T-helper 2 cell (primary cell): ENCODE measurements at regions not wholly inside any gene's neighbourhood (a gene's known extent, or its start where the extent isn't known, plus 50 kb on each side); places are given as distances from the start of the nearest gene placed in this dataset.

Experiments used
- DNase-seq, 5 experiments: peaks; one replicate each; pipeline versions ENCODE4 v3.0.0 to v3.0.0-alpha.2; 2012 to 2022

DNA sequence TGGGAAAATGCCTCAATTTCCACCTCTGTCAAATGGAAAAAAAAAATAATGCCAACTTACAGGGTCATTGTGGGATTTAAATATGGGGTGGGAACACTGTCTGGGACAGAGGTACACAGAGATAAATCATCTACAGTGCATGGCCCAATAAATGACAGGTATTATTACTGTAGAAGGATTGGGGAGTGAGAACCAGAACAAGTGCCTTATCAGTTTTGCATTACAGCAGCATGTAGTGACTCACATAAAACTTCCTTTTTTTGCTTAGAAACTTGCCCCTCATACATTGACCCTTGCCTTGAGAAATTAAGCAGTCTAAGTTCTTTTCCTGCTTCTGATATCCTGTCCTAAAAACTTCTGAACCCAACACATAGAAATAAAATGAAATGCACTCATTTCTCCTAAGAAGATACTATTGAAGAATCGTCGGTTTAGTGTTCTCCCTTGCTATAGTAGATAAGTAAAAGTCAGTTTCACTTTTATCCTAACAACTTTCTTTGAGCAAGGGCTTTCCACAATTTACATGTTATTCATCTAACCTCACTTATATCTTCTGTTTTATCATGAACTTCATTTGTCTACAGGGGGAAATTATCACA lies 121.0 kb upstream of the HAAO start:
- no peak for DNase-seq

DNA sequence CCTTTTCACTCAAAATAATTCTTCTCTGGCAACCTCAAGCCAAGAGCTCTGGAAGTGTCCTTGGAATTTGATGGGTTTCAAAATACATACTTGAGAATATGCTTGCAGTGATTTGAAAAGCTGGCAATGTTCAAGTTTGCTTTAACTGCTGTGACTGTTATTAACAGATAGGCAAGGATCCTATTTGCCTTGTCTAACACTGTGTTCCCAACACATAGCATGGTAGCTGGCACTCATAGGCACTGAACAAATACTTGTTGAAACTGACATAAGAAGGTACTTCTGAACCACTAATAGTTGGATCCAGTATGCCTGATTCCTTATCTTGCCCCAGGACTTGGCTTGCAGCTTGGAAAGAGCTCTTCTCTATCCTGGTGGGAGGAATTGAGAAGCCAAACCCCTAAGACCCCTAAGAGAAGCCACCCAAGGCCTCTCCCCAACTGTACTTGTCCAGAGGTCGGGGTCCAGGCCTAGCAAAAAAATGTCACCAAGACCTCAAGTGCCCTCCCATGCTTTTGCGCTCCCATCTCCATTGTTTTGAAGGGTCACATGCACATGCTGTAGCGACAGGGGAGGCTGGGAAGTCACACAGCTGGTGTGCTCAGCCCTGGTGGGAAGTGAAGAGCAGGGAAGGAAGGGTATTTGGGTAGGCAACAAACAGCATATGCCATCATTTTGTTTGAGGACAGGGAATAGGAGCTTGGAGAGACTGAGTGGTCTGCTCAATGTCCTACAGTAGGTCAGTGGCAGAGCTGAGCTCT lies 118.4 kb upstream of the HAAO start:
- no peak for DNase-seq

DNA sequence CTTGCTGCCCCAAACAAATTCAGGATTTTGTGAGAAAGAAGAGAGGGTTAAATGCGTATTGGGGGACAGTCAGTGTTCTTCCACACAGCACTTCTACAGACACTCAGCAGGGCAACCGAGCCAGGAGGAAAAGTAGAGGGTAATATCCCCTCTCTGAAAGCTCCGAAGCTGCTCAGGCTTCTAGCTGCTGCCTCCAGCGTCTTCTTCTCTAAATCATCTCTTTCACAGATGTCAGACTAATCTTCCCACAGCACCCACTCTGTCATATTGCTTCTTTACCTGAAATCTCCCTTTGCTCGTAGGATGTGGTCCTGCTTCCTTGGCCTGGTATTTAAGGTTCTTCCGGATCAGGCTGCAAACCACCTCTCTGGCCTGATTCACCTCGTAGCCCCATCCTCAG lies 117.6 kb upstream of the HAAO start:
- no peak for DNase-seq

DNA sequence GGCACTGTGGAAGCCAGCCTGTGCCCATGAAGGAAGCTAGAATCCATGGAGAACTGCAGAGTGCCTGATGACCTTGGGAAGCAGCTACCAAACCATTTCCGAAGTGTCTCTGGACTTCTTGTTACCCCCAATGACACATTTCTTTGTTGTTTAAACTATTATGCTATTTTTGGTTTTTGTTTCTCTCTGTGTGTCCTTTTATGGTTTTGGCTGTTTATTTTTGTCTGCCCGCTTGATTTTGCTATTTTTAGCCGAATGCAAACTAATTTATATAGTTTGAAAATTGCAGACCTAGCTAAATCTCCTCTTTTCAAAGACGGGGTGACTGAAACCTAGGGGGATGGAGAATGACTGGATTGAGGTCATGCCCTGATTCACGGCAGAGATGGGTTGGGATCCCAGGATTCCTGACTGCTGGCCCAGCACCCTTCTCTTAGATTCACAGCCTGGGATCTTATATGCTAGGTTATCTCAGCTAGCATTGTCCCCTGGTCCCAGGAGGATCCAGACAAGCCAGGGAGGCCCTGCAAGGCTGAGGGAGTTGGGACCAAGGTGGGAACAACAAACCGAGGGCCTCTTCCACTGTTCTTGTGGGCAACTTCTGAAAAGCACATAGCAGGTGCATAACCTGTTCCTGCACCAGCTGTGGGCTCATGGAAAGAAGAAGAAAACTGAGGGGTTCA lies 116.3 kb upstream of the HAAO start:
- no peak for DNase-seq

DNA sequence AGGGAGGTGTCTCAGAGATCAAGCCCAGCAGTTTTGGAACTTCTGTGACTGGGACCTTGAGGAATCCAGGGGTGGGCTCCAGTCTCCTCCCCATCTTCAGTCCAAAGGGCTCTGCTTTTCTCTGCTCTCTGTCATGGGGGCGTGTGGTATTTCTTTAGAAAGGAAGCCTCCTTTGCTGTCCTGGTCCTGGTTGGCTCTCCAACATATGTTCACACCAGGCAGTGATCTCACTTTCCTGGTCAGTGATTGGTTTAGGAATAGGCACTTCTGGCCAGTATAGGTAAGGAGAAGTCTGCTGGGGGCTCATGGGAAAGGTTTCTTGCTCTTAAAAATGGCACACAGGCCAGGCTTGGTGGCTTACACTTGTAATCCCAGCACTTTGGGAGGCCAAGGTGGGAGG lies 115.5 kb upstream of the HAAO start:
- DNase-seq = no peak

DNA sequence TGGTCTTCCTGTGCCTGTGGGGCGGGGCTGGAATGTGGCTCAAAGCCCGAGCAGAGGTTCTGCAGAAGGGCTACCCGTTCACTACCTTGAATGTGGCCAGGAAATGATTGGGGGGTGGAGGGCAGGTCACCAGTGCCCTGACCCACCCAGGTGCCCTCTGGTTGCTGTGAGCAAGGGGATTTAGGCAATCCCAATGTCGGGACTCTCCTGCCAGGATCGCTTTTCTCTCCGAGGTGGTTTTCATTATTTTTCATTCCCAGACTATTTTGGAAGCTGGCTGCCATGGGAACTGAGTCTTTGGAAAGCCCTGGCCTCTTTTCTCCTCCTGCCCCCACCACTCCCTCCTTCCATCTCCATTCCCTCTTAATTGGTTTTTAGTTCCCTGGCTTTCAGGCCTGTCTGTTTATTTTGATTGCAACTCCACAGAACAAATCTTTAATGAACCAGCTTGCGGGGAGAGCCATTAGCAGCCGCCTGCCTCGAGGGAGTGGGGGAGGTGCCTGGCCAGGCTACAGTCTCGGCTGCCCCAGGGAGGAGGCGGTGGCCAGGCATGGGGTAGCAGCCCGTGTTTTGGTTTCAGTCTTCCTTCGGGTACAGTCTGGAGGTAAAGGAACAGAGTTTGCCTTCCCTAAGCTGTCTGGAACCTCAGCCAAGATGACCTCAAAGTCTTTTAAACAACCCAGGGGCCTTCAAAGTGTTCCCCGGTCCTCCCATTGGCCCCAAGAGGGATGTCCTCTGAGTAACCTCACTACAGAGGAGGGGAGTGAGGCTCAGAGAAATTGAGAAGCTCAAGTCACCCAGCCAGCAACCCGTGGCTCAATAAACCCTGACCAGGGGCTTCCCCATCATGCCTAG lies 114.4 kb upstream of the HAAO start:
- no peak for DNase-seq

DNA sequence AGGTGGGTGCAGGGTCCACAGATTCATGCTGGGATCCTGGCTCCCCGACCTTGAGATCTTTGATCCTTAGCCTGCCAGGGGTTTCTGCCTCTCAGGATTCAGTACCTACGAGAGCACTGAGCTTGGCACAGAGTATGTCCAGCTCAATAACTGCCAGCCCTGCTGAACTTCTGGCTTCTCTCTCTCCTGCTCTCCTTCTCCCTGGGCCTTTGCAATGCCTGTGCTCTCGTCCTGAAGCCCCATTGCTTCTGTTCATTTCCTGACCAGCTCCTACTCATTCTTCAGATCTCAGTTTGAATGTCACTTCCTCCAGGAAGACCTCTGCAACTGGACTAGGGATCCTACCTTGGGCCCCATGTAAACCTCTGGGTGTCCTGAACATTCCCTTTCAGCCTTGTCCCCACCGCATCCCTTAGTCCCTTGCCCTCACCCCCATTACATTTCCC lies 113.8 kb upstream of the HAAO start:
- no peak for DNase-seq

DNA sequence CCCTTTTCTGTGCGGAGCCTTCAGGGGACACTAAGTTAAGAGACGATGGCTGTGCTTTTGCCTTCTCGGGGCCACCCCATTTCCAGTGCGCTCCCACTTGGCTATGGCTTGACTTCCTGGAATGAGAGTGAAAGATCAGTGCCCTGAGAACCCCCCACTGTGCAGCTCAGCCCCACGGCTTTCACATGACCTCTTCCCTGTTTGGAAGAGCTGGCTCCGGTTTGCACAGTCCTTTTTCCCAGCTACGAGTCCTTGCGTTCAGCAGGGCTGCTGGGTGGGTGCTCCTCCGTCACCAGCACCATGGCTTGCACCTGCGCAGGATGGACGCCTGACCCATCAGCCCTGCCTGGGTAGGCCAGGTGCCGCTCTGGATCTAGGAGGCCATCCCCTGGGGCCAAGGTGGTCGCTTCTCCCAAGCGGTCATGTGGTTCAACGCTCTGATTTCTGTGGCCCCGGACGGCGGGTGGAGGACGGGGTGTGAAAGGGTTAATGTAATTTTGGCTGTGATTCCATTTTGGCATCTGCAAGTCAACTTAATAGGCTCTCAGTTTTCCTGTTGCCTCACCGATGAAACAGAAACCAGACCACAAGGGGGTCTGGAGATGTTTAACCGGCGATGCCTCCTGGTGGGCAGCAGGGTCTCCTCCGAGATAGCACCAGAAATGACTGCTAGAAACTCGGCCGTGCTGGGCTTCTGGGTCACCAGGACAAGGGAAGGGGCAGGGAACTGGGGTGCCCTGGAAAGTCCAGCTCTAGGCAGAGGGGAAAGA lies 113.1 kb upstream of the HAAO start:
- DNase-seq = no peak

DNA sequence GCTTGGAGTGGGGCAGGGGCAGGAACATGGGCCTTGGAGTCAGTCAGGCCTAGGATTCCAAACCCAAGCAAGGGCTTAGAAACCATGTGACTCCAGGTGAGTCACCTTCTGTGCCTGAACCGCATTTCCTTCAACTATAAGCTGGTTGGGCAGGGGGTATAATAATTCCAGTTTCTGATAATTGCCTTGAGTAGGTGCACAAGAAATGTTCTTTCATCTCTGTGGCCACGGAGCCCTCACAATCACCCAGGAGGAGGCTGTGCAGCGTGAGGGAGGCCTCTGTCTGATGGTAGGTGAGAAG lies 112.1 kb upstream of the HAAO start:
- DNase-seq = no peak

DNA sequence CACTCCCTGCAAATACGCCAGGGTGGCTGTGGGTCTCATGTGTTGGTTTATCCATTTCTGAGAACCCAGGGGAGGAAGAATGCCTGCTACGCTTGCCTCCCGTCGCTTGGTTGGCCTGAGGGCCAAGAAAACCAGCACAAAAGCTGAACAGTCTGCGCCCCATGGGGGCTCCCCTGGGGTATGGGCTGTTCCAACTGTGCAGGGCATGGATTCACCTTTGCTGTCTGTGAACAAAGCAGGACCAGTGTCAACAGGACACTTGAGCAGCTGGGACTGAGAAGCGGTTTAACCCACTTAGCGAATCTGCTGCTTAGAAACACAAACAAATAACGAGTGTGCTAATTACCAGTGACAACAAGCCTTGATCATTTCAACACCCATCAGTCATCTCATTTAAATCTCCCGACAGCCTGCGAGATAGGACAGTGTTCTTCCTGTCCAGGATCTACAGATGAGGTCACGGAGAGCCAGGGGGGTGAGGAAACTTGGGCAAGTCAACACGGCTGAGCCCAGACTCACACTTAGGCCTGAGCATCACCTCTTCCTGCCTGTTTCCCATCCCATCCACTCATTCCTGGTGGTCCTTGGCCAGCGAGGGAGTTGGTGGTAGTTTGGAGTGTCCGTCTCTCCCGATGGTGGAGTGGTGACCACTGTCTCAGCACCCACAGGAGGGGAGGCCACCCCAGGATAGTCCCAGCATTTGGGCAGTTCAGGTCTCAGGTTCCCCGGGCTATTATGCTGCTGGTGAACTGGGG lies 111.6 kb upstream of the HAAO start:
- no peak for DNase-seq

DNA sequence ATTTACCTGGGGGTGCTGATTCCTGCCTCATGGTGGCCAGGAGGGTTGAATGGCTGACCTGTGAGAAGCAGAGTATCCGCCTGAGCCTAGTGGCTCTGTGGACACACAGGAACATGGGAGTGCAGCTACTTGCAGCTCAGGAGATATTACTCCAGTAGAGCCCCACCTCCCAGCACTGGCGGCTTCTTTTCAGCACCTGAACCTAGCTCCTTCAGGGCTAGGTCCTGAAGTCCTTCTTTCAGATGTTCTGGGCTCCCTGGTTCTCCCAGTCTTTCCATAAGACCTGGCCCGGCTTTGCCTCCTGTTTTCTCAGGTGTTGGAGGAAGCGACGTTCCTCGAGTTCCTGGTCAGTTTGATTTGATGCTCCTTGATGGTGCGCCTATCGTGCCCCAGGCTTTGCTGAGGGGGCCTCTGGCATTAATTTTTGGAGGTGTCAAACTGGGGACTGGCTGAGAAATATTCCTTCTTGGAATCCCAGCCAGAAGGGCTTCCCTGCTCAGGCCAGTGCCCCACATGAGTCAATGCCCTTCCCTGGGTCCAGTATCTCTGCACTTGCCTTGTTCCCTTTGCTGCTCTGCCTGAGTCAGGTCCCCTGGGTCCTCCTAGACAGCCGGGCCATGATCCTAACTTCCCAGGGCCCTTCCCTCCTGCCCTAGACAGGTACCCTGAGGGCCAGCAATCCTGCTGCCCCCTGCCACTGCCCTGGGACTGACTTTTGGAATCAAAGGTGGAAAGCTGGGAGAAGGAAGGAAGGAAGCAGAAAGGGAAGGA lies 110.7 kb upstream of the HAAO start:
- DNase-seq = no peak

DNA sequence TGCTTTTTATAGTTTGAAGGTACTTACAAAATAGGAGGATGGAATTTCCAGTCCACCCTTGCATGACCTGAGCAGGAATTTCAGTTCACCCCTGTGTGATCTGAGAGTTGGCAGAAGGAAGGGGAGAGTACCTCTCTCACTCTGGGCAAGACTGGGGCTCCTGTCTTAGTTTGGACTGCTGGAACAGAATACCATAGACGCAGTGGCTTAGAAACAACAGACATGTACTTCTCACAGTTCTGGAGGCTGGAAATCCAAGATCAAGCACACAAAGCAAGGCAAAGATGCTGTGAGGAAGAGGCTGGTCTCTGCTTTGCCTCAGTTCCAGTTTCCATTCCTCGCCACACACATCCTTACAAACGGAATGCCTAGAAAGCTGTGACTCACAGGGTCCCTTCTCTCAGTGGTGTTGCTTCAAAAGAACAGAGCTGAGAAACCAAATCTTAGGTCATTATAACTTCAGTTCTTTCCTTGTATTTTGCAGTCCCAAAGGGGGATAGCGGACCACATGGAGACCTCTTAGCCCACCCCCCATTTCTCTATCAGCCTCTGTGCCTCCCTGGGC lies 108.8 kb upstream of the HAAO start:
- no peak for DNase-seq

DNA sequence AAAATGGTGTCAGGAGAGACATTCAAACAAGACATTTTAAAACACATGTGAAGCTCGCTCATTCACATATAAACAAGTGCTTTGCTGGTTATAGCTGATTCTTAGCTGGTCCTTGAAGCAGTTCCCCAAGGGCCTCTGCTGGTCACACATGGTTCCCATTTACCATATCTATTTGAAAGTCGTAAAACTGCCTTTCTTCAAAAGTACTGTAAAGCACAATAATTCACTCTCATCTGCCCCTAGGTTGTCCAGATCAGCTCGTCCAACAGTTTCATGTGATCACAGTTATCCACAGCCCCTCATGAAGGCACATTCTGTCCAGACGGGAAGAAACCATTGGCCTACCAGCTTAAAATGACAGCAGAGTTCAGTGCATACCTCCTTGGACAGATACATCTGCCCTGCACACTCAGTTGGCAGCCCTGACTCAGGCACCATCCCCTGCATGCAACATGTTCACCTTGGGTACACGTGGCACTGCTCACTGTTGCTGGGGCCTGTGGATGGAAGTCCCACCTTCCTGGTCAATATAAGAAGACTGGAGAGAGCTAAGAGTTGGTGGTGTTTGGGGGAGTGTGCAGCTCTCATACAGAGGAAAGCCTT lies 108.0 kb upstream of the HAAO start:
- no peak for DNase-seq

DNA sequence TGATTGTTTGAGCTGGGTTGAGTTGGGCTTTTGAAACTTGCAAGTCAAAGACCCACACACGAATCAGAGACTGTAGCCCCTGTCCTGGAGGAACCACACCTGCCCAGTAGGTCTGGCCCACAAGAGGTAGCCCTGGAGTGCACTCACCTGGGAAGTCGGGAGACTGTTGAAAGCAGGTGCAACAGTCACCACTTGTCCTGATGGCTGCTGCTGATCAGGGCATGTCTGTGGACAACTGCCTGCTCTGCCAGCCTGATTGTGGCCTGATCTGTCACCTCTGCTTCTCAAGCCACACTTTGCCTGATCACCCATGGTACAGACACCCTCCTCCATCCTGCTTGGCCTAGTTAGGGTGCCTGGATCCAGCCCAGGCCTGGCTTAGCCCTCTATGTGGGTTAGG lies 105.0 kb upstream of the HAAO start:
- DNase-seq = no peak

DNA sequence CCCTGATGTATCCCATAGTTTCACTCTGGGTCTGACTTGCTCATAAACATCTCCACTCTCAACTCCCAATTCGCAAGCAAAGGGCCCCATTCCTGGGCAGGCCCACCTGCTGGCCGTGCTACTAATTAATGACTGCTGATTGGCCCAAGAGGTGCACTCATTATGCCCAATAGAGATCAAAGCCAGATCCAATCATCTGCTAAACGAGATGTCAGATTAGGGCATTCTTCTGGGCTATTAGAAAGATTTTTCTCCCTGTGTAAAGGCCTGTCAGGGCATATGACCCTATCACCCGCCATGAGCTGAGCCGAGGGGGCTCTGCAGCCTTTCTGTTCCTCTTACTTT lies 103.4 kb upstream of the HAAO start:
- DNase-seq = no peak

DNA sequence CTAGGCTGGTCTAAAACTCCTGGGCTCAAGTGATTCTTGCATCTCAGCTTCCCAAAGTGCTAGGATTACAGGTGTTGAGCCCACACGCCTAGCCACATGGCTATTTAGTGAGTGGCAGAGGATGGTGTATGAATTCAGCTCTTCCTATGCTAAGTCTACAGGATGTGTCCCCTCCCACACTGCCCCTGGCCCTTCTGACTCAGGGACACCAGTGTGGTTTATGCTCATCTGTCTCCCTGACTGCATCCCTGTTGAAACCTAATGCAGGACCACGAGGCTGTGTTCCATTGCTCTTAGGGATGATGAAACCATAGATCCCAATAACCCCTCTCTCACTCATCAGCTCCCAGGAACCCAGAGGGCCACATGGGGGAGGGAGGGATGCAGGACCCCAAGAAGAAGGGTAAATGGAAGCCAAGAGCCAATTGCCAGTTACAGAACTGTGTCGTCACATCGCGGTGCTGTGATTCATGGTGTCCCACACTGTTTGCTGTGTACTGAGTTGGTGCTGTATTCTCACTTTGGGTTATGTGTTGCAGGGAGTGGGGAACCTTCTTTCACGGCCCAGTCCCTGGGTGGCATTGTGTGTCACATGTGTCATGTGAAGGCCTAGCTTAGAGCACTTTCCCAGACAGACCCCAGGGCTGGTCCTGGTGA lies 102.9 kb upstream of the HAAO start:
- DNase-seq = no peak

DNA sequence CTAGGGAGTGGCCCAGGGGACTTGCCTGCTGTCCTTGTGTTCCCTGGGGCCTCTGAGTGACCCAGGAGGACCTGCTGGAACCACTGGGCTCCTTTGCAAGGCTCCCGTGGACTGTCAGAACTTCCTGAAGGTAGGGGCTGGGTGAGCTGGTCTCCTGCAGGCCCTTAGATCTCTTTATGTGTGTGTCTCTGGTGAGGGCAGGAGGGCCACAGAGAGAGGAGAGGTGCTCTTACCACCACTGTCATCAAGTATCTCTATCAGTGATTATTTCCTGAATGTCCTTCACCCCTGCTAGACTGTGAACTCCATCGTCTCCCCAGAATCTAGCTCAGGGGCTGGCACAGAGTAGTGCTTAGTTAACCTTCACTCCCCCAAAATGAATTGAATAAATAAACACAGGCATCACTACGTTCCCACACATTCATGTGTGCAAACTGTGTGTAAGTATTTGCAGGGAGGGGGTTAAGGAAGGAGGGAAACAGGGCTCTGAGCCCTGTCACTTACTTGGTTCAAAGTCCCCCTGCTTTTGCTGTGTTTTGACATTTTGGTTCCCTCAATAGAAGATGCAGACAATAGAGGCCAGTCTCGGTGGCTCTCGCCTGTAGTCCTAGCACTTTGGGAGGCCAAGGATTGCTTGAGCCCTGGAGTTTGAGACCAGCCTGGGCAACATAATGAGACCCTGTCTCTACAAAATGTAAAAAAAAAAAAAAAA lies 100.8 kb upstream of the HAAO start:
- no peak for DNase-seq

DNA sequence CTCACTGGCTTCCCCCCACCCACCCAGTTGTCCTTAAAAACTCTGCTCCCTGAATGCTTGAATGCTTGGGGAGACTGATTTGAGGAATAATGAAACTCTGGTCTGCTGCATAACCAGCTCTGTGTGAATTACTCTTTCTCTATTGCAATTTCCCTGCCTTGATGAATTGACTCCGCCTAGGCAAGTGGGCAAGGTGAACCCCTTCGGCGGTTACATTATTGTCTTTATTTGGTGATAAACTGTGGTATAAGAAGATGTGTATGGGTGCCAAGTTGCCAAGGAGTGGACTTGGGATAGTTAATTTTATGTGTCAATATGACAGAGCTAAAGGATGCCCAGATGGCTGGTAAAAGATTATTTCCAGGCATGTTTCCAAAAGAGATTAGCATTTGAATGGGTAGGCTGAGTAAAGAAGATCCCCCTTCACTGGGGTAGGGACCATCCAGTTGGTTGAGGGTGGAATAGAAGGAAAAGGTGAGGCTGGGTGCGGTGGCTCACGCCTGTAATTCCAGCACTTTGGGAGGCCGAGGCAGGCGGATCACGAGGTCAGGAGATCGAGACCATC lies 98.5 kb upstream of the HAAO start:
- DNase-seq = no peak
